ENCODE measurements at regions not wholly inside any gene's neighbourhood (a gene's known extent, or its start where the extent isn't known, plus 50 kb on each side); places are given as distances from the start of the nearest gene placed in this dataset.
"Not testable (repeated sequence)": the region's sequence is repeated elsewhere in the genome, so short reads cannot be mapped to it uniquely, and the experiment has no call there.

DNA sequence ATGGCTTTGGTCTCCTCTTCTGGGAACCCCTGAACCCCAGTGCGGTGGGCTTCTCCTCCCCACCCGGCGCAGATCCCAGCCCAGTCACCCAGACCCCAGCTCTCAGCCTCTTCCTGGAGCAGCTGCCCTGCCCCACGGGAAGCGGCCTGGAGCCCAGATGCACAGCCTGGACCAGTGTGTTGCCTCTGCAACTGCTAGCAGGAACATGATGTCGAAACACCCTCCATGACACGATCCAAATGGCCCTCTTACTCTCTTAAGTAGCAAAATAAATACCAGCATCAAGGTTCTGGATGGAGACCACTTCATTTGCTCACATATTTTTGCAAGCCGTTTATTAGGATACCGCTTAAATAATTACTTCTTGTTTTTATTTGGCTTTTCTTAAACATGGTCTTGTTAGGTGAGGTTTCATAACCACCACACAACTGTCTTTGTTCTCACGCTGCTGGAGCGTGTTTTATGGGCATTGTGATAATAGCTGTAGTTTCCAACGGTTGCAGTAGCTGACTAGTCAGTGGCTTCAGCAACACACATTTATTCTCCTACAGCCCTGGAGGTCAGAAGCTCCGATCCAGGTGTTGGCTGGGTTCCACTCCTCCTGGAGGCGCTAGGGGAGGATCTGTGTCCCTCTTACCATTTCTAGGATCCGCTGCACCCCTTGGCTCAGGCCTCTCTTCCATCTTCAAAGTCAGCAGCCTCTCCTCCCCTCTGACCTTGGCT, 5453.9 kb upstream of the TPTE start:
- H4K20me1 ChIP-seq (ENCODE audit: insufficient read depth); H2AFZ ChIP-seq; H3K27me3 ChIP-seq (ENCODE audit: insufficient read depth, low read depth); H3K9me2 ChIP-seq (ENCODE audit: insufficient read depth); POLR2A ChIA-PET (ENCODE audit: unreplicated experiment); H3K27ac ChIP-seq; H3K9me3 ChIP-seq (ENCODE audit: insufficient read depth, low read depth); H3F3A ChIP-seq (ENCODE audit: insufficient read depth, low read depth); H3K4me2 ChIP-seq; H3K36me3 ChIP-seq (ENCODE audit: low read depth); H3K4me1 ChIP-seq (replicated peaks; ENCODE audit: insufficient read depth); BruUV-seq (replicated peaks); intact Hi-C loops (cut with micrococcal nuclease; ENCODE audit: unreplicated experiment); DNase-seq; H3K79me2 ChIP-seq (ENCODE audit: low read depth); H3K4me3 ChIP-seq; CTCF ChIA-PET: not testable (repeated sequence)

DNA sequence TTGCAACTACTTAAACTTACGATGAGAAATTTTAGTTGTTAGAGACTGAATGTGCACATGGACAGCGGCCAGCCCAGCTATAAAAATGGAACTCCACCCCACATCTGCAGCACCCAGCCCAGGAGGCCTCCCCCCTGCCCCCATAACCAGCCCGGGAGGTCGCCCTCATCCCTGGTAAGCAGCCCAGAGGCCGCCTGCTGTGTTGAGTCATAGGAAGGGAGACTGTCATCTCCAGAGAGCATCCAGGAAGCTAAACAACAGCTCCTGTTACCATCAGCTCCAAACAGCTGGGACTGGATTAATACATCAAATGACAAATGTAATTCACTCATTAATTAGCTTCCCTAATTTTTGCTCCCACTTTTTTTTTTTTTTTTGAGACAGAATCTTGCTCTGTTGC, 5452.7 kb upstream of the TPTE start:
- H3K4me1 ChIP-seq (replicated peaks; ENCODE audit: insufficient read depth); BruUV-seq (replicated peaks): not testable (repeated sequence)

DNA sequence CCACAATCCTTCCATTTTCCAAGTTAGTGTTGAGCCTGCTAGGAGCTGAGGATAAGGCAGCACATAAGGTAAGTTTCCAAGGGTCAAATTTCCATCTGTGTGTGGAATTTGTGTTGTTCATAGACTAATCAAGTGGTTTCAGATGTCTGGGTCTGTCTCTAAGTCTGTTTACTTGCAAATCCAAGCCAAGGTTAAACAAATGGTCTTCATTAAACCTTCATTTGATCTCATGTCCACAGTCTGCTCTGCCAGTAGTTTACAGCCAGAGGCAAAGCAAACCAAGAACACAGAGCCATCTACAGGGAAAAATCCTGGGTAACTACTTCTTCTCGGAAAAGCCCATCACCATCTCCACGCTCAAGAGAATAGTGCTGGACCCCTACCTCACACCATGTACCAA, 5450.2 kb upstream of the TPTE start:
- BruUV-seq (replicated peaks); DNase-seq; H3K79me2 ChIP-seq (ENCODE audit: low read depth); POLR2A ChIA-PET (ENCODE audit: unreplicated experiment); H3K27me3 ChIP-seq (ENCODE audit: insufficient read depth, low read depth); H3F3A ChIP-seq (ENCODE audit: insufficient read depth, low read depth); intact Hi-C loops (cut with micrococcal nuclease; ENCODE audit: unreplicated experiment); H3K4me3 ChIP-seq; H3K9me2 ChIP-seq (ENCODE audit: insufficient read depth); H4K20me1 ChIP-seq (ENCODE audit: insufficient read depth); H2AFZ ChIP-seq; H3K4me2 ChIP-seq; H3K4me1 ChIP-seq (replicated peaks; ENCODE audit: insufficient read depth); H3K9me3 ChIP-seq (ENCODE audit: insufficient read depth, low read depth); H3K27ac ChIP-seq; CTCF ChIA-PET; H3K36me3 ChIP-seq (ENCODE audit: low read depth): not testable (repeated sequence)

More for the DNA sequence above, 5452.7 kb upstream of the TPTE start:
- POLR2A ChIA-PET (ENCODE audit: unreplicated experiment); DNase-seq; H3F3A ChIP-seq (ENCODE audit: insufficient read depth, low read depth); H3K4me2 ChIP-seq; CTCF ChIA-PET; H3K4me3 ChIP-seq; H3K9me3 ChIP-seq (ENCODE audit: insufficient read depth, low read depth); H3K9me2 ChIP-seq (ENCODE audit: insufficient read depth); H3K27ac ChIP-seq; H3K79me2 ChIP-seq (ENCODE audit: low read depth); H3K36me3 ChIP-seq (ENCODE audit: low read depth); H2AFZ ChIP-seq; H4K20me1 ChIP-seq (ENCODE audit: insufficient read depth); H3K27me3 ChIP-seq (ENCODE audit: insufficient read depth, low read depth); intact Hi-C loops (cut with micrococcal nuclease; ENCODE audit: unreplicated experiment): not testable (repeated sequence)

DNA sequence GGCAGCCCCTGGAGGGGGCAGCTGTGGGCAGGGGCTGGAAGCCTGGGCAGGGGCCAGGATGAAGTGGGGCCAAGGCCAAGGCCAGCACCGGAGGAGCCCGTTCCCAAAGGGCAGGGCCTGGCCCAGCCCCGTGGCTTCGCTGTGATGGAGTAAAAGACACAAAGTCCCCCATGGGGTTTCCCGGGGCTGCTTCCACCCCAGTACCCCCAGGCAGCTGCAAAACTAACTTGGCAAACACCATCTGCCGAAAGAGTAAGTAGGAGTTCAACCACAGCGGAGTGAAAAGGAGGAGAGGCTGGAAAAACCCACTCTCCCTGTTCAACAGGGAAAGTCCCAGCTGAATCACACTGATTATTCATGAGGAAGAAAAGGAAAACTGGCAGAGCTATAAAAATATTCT, 5444.5 kb upstream of the TPTE start:
- intact Hi-C loops (cut with micrococcal nuclease; ENCODE audit: unreplicated experiment); POLR2A ChIA-PET (ENCODE audit: unreplicated experiment); H3F3A ChIP-seq (ENCODE audit: insufficient read depth, low read depth); H3K4me1 ChIP-seq (replicated peaks; ENCODE audit: insufficient read depth); H3K36me3 ChIP-seq (ENCODE audit: low read depth); H3K27me3 ChIP-seq (ENCODE audit: insufficient read depth, low read depth); H3K4me2 ChIP-seq; H3K27ac ChIP-seq; BruUV-seq (replicated peaks); DNase-seq; H3K4me3 ChIP-seq; H3K9me3 ChIP-seq (ENCODE audit: insufficient read depth, low read depth); CTCF ChIA-PET; H4K20me1 ChIP-seq (ENCODE audit: insufficient read depth); H3K9me2 ChIP-seq (ENCODE audit: insufficient read depth); H2AFZ ChIP-seq; H3K79me2 ChIP-seq (ENCODE audit: low read depth): not testable (repeated sequence)

DNA sequence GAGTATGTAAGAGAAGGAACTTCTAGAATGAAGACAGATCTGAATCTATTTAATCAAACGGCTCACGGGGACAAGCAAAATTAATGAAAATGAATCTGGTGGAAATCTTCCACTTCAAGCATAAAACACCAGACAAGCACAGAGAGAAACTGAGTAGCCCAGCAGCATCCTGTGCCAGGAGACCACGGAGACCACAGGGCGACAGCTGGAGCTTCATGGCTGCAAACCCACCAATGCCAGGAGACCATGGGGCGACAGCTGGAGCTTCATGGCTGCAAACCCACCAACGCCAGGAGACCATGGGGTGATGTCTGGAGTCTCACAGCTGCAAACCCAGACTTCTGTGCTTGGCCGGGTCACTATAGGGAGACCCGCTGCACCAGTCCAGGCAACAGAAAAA, 5442.0 kb upstream of the TPTE start:
- POLR2A ChIA-PET (ENCODE audit: unreplicated experiment); H3K79me2 ChIP-seq (ENCODE audit: low read depth); H3K4me2 ChIP-seq; H3K4me3 ChIP-seq; intact Hi-C loops (cut with micrococcal nuclease; ENCODE audit: unreplicated experiment); H3K9me3 ChIP-seq (ENCODE audit: insufficient read depth, low read depth); H4K20me1 ChIP-seq (ENCODE audit: insufficient read depth); H3K36me3 ChIP-seq (ENCODE audit: low read depth); DNase-seq; BruUV-seq (replicated peaks); H3K27me3 ChIP-seq (ENCODE audit: insufficient read depth, low read depth); H3K9me2 ChIP-seq (ENCODE audit: insufficient read depth); CTCF ChIA-PET; H3K27ac ChIP-seq; H3F3A ChIP-seq (ENCODE audit: insufficient read depth, low read depth); H3K4me1 ChIP-seq (replicated peaks; ENCODE audit: insufficient read depth); H2AFZ ChIP-seq: not testable (repeated sequence)

- H3K4me2 ChIP-seq; H3K27ac ChIP-seq; BruUV-seq (replicated peaks); H4K20me1 ChIP-seq (ENCODE audit: insufficient read depth); H3K4me1 ChIP-seq (replicated peaks; ENCODE audit: insufficient read depth); H2AFZ ChIP-seq; H3K36me3 ChIP-seq (ENCODE audit: low read depth); CTCF ChIA-PET; DNase-seq; H3K4me3 ChIP-seq; H3F3A ChIP-seq (ENCODE audit: insufficient read depth, low read depth); H3K9me3 ChIP-seq (ENCODE audit: insufficient read depth, low read depth); POLR2A ChIA-PET (ENCODE audit: unreplicated experiment); intact Hi-C loops (cut with micrococcal nuclease; ENCODE audit: unreplicated experiment); H3K9me2 ChIP-seq (ENCODE audit: insufficient read depth); H3K27me3 ChIP-seq (ENCODE audit: insufficient read depth, low read depth); H3K79me2 ChIP-seq (ENCODE audit: low read depth): not testable (repeated sequence)
Measured at GRCh38 chr21:5080015-5080414, 5441.4 kb upstream of the TPTE start.

DNA sequence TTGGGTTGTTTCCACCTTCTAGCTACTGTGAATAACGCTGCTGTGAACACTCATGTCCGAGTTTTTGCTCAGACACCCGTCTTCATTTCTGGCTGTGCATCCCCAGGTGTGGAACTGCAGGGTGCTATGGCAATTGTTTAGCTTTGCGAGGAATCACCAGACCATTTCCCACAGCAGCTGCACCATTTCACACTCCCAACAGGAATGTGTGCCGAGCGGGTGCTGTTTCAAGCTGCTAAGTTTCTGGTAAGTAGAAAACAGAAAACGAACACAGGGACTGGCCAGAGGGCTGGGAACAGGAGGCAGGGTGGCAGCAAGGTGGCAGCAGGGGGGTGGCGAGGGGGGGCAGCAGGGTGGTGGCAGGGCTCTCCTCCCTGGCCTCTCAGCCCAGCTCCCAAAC, 5437.1 kb upstream of the TPTE start:
- DNase-seq; H3K79me2 ChIP-seq (ENCODE audit: low read depth); H3K27me3 ChIP-seq (ENCODE audit: insufficient read depth, low read depth); H4K20me1 ChIP-seq (ENCODE audit: insufficient read depth); POLR2A ChIA-PET (ENCODE audit: unreplicated experiment); H3K9me2 ChIP-seq (ENCODE audit: insufficient read depth); BruUV-seq (replicated peaks); CTCF ChIA-PET; H3K9me3 ChIP-seq (ENCODE audit: insufficient read depth, low read depth); H3K27ac ChIP-seq; intact Hi-C loops (cut with micrococcal nuclease; ENCODE audit: unreplicated experiment); H3K4me3 ChIP-seq; H2AFZ ChIP-seq; H3K4me1 ChIP-seq (replicated peaks; ENCODE audit: insufficient read depth); H3K4me2 ChIP-seq; H3F3A ChIP-seq (ENCODE audit: insufficient read depth, low read depth); H3K36me3 ChIP-seq (ENCODE audit: low read depth): not testable (repeated sequence)

DNA sequence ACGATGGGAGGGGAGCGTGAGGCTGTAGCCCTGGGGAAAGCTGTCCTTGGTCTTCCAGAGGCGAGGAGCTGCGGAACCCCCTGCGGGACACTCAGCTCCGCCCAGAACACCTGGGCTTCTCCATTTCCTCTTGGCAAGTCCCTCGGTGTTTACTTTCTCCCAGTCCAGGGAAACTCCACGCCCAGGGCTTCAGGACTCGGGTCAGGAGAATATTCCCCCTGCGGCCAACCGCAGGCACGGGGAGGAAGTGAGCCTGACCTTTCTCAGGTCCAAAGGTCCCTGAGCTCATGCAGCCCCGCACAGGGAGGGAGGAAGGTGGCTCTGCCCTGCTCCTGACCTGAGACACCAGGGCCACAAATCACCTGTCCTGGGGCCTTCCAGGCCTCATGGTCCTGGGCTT, 5435.9 kb upstream of the TPTE start:
- DNase-seq; H3K4me1 ChIP-seq (replicated peaks; ENCODE audit: insufficient read depth); H4K20me1 ChIP-seq (ENCODE audit: insufficient read depth); H3K9me3 ChIP-seq (ENCODE audit: insufficient read depth, low read depth); intact Hi-C loops (cut with micrococcal nuclease; ENCODE audit: unreplicated experiment); H3K9me2 ChIP-seq (ENCODE audit: insufficient read depth); H3K4me3 ChIP-seq; H3K79me2 ChIP-seq (ENCODE audit: low read depth); H3K27me3 ChIP-seq (ENCODE audit: insufficient read depth, low read depth); BruUV-seq (replicated peaks); H3K4me2 ChIP-seq; H2AFZ ChIP-seq; H3K36me3 ChIP-seq (ENCODE audit: low read depth); POLR2A ChIA-PET (ENCODE audit: unreplicated experiment); H3K27ac ChIP-seq; CTCF ChIA-PET; H3F3A ChIP-seq (ENCODE audit: insufficient read depth, low read depth): not testable (repeated sequence)
